ENCODE measurements at regions not wholly inside any gene's neighbourhood (a gene's known extent, or its start where the extent isn't known, plus 50 kb on each side); places are given as distances from the start of the nearest gene placed in this dataset.

DNA sequence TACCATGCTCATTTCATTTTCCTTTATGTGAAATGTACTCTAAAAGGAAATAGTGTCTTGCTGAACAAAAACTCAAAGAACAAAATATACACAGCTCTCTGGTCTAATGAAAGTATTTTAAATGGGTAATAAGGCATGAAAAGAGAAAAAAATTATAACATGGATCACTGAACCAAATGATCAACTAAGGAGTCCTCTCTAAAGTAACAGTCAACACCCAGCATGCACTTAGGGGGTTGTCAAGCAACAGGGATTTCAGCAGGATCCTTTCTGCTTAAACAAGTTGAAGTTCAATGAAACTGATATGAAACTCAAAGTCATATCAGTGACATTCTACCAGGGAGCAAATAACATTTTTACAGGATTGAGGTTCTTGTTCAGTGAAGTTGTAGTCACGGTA, 398.8 kb downstream of the SEC23A start:
- TF ChIP-seq SUZ12 (IDR thresholded peaks at IDR 0.05; ENCODE audit: extremely low read depth, insufficient read depth, insufficient read length) (no peak), YY1 (IDR thresholded peaks at IDR 0.05; ENCODE audit: insufficient read depth, insufficient read length) (no peak), ZNF274 (IDR thresholded peaks at IDR 0.05; ENCODE audit: low read depth, low read length) (no peak)
